Caco-2 (cell line): ENCODE measurements at regions not wholly inside any gene's neighbourhood (a gene's known extent, or its start where the extent isn't known, plus 50 kb on each side); places are given as distances from the start of the nearest gene placed in this dataset.

Source experiments
- BruUV-seq: library from RNA; stranded (reverse); fragments of 400-500 nt; replicated peaks from 2 replicates; lab custom pipeline; 2021; lab: Mats Ljungman, UMichigan
- CTCF ChIA-PET: fragments of 300-600 bp; sonication (Branson Sonifier 250); formaldehyde crosslinking; loops from one replicate; lab custom pipeline; 2022; ENCODE audit warnings: antibody characterized with exemption; lab: Charles Lee
- POLR2A ChIA-PET: fragments of 300-600 bp; sonication (Branson Sonifier 250); formaldehyde crosslinking; loops from one replicate; lab custom pipeline; 2022; ENCODE audit warnings: antibody characterized with exemption; lab: Charles Lee
- DNase-seq, 2 experiments: peaks; one replicate each; pipeline versions ENCODE4 v3.0.0 to v3.0.0-alpha.2; 2020 to 2022
- H3K27me3 ChIP-seq: replicated peaks from 2 replicates; pipeline ENCODE4 v1.6.0; 2011; ENCODE audit warnings: low read length; ENCODE audit not compliant: control insufficient read depth, insufficient read depth
- H3K36me3 ChIP-seq: 2 replicates; pipeline ENCODE4 v1.5.1; 2011; ENCODE audit warnings: low read length; ENCODE audit not compliant: control insufficient read depth, insufficient read depth
- H3K4me1 ChIP-seq: fragments of 250-450 bp; sonication (Bioruptor Pico); 2 replicates; pipeline ENCODE4 v1.5.1; 2020; ENCODE audit warnings: mild to moderate bottlenecking
- H3K4me3 ChIP-seq: 2 replicates; pipeline ENCODE4 v1.5.1; 2011; ENCODE audit warnings: low read depth, mild to moderate bottlenecking, control low read depth, low read length
- H3K9me3 ChIP-seq: fragments of 250-450 bp; sonication (Bioruptor Pico); 2 replicates; pipeline ENCODE4 v1.5.1; 2020; ENCODE audit warnings: mild to moderate bottlenecking, moderate library complexity
- H3K27ac Mint-ChIP-seq: one replicate; pipeline ENCODE4 v1.8.0; 2022; ENCODE audit warnings: mixed read lengths; ENCODE audit not compliant: unreplicated experiment
- H3K27me3 Mint-ChIP-seq: one replicate; pipeline ENCODE4 v1.8.0; 2022; ENCODE audit warnings: mixed read lengths; ENCODE audit not compliant: insufficient read depth, unreplicated experiment
- H3K36me3 Mint-ChIP-seq: one replicate; pipeline ENCODE4 v1.8.0; 2022; ENCODE audit warnings: mild to moderate bottlenecking, mixed read lengths; ENCODE audit not compliant: insufficient read depth, unreplicated experiment
- H3K4me1 Mint-ChIP-seq: one replicate; pipeline ENCODE4 v1.8.0; 2022; ENCODE audit warnings: low read depth, mixed read lengths; ENCODE audit not compliant: unreplicated experiment
- H3K4me3 Mint-ChIP-seq: one replicate; pipeline ENCODE4 v1.8.0; 2022; ENCODE audit warnings: mild to moderate bottlenecking, moderate library complexity, mixed read lengths; ENCODE audit not compliant: unreplicated experiment
- H3K9me3 Mint-ChIP-seq: one replicate; pipeline ENCODE4 v1.8.0; 2022; ENCODE audit warnings: mixed read lengths; ENCODE audit not compliant: unreplicated experiment
- CTCF ChIP-seq, 2 experiments: fragments of 200-600 bp in 1 of 2; IDR thresholded peaks; 1 replicate in 1 of 2; 2 replicates in 1 of 2; pipeline versions ENCODE4 v1.5.1 to v1.8.0; 2011 to 2022; ENCODE audit warnings: antibody characterized with exemption in 1 of 2, control low read depth in 1 of 2, inconsistent platforms in 1 of 2, low read depth in 1 of 2, low read length in 1 of 2, mild to moderate bottlenecking in 1 of 2, moderate library complexity in 1 of 2; ENCODE audit not compliant: insufficient read depth in 1 of 2, severe bottlenecking in 1 of 2, unreplicated experiment in 1 of 2
- intact Hi-C: fragments of 100-400 bp; cut with micrococcal nuclease; formaldehyde crosslinking; loops from one replicate; pipeline ENCODE4 v1.10.0; 2022; ENCODE audit not compliant: unreplicated experiment

- Mint-ChIP-seq H3K4me1 (no peaks in the 10 kb centered on the region), H3K36me3 (no peaks in the 10 kb centered on the region), H3K9me3 (no peaks in the 10 kb centered on the region), H3K27me3 (peaks cover 5% of the 10 kb centered on the region), H3K27ac (no peak overlapping the region), H3K4me3 (no peak overlapping the region)
- intact Hi-C loops: no loop called here
- ChIA-PET CTCF (no interaction called here), POLR2A (no interaction called here)
- Histone ChIP-seq H3K27me3 (no peaks in the 10 kb centered on the region), H3K4me1 (no peaks in the 10 kb centered on the region), H3K9me3 (no peaks in the 10 kb centered on the region), H3K36me3 (no peaks in the 10 kb centered on the region), H3K4me3 (no peak overlapping the region)
- no TSS peak for BruUV-seq
- TF ChIP-seq CTCF (IDR thresholded peaks at IDR 0.05; ENCODE audit: insufficient read depth in 1 of 2, low read depth in 1 of 2, low read length in 1 of 2, severe bottlenecking in 1 of 2, unreplicated experiment in 1 of 2): no peak
- no peak for DNase-seq
Measured at GRCh38 chr11:80782135-80782885, 1341.5 kb upstream of the TENM4 start.

GRCh38 chr11:80779905-80780605 lies 1339.2 kb upstream of the TENM4 start:
- Mint-ChIP-seq H3K27me3 (peaks cover 5% of the 10 kb centered on the region), H3K9me3 (no peaks in the 10 kb centered on the region), H3K4me3 (no peak overlapping the region), H3K27ac (no peak overlapping the region), H3K4me1 (no peaks in the 10 kb centered on the region), H3K36me3 (no peaks in the 10 kb centered on the region)
- H3K4me1 ChIP-seq: no peaks in the 10 kb centered on the region
- no peak overlapping the region for H3K4me3 ChIP-seq
- no TSS peak for BruUV-seq
- ChIA-PET CTCF (no interaction called here), POLR2A (no interaction called here)
- intact Hi-C loops: no loop called here
- no peak for DNase-seq
- no peaks in the 10 kb centered on the region for H3K9me3 ChIP-seq
- TF ChIP-seq CTCF (IDR thresholded peaks at IDR 0.05; ENCODE audit: insufficient read depth in 1 of 2, low read depth in 1 of 2, low read length in 1 of 2, severe bottlenecking in 1 of 2, unreplicated experiment in 1 of 2): no peak
- no peaks in the 10 kb centered on the region for H3K36me3 ChIP-seq
- H3K27me3 ChIP-seq: no peaks in the 10 kb centered on the region

- TF ChIP-seq CTCF (IDR thresholded peaks at IDR 0.05; ENCODE audit: insufficient read depth in 1 of 2, low read depth in 1 of 2, low read length in 1 of 2, severe bottlenecking in 1 of 2, unreplicated experiment in 1 of 2): no peak
- H3K36me3 Mint-ChIP-seq: no peaks in the 10 kb centered on the region
Measured at GRCh38 chr11:80778941-80779340, 1338.1 kb upstream of the TENM4 start.

More at GRCh38 chr11:80778941-80779340, 1338.1 kb upstream of the TENM4 start:
- Histone ChIP-seq H3K36me3 (no peaks in the 10 kb centered on the region), H3K4me1 (no peaks in the 10 kb centered on the region), H3K4me3 (no peak overlapping the region), H3K9me3 (no peaks in the 10 kb centered on the region), H3K27me3 (no peaks in the 10 kb centered on the region)
- ChIA-PET POLR2A (no interaction called here), CTCF (no interaction called here)
- no peak overlapping the region for H3K4me3 Mint-ChIP-seq
- H3K9me3 Mint-ChIP-seq: no peaks in the 10 kb centered on the region
- intact Hi-C loops: no loop called here
- H3K27me3 Mint-ChIP-seq: peaks cover 5% of the 10 kb centered on the region
- no peaks in the 10 kb centered on the region for H3K4me1 Mint-ChIP-seq
- no peak for DNase-seq
- no peak overlapping the region for H3K27ac Mint-ChIP-seq
- BruUV-seq: no TSS peak
